Stimulated activated CD4-positive, alpha-beta T cell treated with anti-CD3 and anti-CD28 coated beads, Interleukin-15, amount 100 ng/mL, for 1 hour (primary cell): ENCODE measurements at regions not wholly inside any gene's neighbourhood (a gene's known extent, or its start where the extent isn't known, plus 50 kb on each side); places are given as distances from the start of the nearest gene placed in this dataset.
"Not testable (repeated sequence)": the region's sequence is repeated elsewhere in the genome, so short reads cannot be mapped to it uniquely, and the experiment has no call there.

Experiments used
- DNase-seq, 2 donors: peaks; one replicate each; pipeline ENCODE4 v3.0.0-alpha.2; 2020; ENCODE audit warnings: low read depth in 1 of 2, low spot score in 1 of 2

DNA sequence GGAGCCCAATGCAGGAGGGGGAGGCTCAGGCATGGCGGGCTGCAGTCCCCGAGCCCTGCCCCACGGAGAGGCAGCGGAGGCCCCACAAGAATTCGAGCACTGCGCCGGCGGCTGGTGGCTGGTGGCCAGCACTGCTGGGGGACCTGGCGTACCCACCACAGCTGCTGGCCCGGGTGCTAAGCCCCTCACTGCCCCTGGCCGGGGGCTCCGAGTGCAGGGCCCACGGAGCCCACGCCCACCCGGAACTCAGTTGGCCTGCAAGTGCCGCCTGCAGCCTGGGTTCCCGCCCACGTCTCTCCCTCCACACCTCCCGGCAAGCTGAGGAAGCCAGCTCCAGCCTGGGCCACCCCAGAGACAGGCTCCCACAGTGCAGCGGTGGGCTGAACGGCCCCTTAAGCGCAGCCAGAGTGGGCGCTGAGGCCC lies 780.3 kb downstream of the DTWD2 start:
- DNase-seq: no peak

GRCh38 chr5:118199801-118200200 lies 788.5 kb downstream of the DTWD2 start:
- no peak for DNase-seq

DNA sequence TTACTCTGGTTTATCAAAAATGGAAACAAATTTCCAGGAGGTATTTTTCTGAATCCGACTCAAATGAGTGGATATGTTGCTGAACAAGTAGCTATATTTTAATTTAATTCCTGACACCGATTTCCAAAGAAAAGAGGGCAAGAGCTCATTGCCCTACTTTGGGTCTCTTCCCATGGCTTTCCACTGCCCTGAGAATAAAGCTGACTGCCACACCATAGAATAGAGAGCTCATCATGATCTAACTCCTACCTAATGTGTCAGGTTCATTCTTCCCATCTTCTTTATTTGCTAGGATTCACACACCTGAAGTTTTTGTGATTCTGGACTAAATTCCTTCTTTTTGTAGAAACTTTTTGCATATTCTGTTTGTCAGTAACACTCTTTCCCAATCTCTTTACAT lies 792.1 kb downstream of the DTWD2 start:
- no peak for DNase-seq

DNA sequence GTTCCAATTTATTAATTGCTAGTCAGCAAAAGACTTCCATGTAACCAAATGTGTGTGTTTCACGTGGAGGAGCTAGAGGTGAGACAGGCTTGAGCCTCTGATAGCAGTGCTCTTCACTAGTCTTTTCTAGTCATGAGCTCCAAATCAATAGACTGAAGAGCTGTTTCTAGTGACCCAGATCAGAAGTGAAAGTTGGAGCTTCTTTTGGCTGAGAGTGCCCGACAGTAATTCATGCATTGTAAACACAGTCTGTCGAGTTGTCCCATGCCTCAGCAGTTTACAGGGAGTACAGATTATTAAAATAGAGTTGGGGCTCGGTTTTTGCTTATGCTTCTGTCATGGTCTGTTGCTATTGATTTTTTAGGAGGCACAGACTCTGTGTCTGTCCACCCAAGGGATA lies 793.1 kb downstream of the DTWD2 start:
- no peak for DNase-seq

GRCh38 chr5:118193194-118193905 lies 795.0 kb downstream of the DTWD2 start:
- DNase-seq: no peak

- DNase-seq: no peak
These were observed 803.3 kb downstream of the DTWD2 start for GRCh38 chr5:118185018-118185417.

- no peak for DNase-seq
These were observed 812.2 kb downstream of the DTWD2 start for GRCh38 chr5:118176146-118176545.

GRCh38 chr5:118174671-118175070 lies 813.7 kb downstream of the DTWD2 start:
- no peak for DNase-seq

GRCh38 chr5:118173340-118173739 lies 815.0 kb downstream of the DTWD2 start:
- DNase-seq: no peak

DNA sequence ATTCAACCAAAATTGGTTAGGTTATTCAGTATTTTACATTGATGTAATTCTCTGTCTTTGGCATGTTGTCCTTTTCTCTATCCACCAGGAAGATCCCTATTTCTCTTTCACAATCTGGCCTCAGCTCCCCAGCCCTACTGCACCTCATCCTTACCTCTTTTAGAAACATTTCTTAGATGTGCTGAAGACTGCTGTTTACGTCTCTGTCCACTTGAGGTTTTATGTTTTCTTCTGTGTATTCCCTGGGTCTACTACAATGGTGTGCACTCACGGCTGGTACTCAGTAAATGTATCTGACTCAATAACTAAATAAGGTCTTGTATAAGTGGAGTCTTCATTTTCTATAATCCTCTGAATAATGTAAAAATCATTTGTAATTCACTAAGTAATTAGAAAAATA lies 822.7 kb downstream of the DTWD2 start:
- DNase-seq: no peak

DNA sequence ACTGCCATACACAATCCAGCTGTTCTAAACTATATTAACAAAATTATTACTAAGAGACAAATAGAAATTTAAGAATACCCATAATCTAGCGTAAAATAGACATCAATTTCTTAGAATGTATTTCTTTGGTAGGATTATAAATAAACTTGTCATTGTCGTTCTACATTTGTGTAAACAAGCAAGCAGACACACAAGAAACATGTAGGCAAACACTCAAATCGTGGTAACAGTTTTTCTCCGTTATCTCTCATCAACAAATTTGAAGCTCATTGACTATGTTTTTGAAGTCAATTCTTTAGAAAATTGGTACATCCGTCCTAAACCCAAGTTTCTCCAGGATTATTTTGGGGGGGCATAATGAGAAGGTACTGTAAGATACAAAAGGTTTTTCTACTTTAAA lies 832.2 kb downstream of the DTWD2 start:
- DNase-seq: no peak

GRCh38 chr5:118146824-118147223 lies 841.5 kb downstream of the DTWD2 start:
- DNase-seq: no peak

DNA sequence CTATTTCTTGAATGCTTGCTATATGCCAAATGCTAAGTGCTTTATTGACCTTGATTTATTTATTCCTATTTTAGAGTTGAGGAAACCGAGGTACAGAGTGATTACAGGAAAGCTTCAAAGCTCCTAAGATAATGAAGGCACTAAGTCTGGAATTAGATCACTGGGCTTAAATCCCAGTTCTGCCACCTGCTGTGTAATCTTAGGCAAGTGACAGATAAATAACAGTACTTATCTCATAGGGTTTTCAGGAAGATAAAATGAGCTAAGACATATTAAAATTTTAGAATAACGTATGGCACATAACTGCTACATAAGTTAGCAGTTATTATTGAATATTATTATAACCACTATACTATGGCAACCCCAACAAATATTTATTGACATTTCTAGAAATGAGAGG lies 843.8 kb downstream of the DTWD2 start:
- no peak for DNase-seq

- no peak for DNase-seq
These were observed 849.0 kb downstream of the DTWD2 start for GRCh38 chr5:118139361-118139760.

- no peak for DNase-seq
These were observed 862.2 kb downstream of the DTWD2 start for GRCh38 chr5:118126159-118126558.

GRCh38 chr5:118125687-118126086 lies 862.7 kb downstream of the DTWD2 start:
- DNase-seq: no peak

- DNase-seq: no peak
These were observed 867.1 kb downstream of the DTWD2 start for GRCh38 chr5:118121258-118121657.

DNA sequence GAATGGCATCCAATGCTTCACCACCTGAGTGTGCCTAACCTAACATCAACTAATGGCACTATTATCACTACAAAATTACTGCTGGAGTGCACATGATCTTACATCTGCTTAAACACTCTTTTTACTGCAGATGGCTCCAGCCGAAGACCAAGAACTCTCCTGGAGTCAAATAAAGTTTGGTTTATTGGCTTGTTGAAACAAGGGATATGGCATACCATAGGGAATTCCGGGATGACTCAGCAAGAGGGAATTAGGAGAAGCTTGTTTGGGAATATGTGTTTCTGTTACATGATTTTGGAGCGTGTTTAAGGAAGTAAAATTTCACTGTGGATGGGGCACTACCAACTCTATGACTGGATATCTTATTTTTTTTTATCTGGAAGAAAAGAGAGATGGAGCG lies 872.6 kb downstream of the DTWD2 start:
- DNase-seq: no peak

- no peak for DNase-seq
These were observed 876.4 kb downstream of the DTWD2 start for GRCh38 chr5:118111956-118112355.

- not testable (repeated sequence) for DNase-seq
These were observed 881.1 kb downstream of the DTWD2 start for GRCh38 chr5:118107246-118107645.

DNA sequence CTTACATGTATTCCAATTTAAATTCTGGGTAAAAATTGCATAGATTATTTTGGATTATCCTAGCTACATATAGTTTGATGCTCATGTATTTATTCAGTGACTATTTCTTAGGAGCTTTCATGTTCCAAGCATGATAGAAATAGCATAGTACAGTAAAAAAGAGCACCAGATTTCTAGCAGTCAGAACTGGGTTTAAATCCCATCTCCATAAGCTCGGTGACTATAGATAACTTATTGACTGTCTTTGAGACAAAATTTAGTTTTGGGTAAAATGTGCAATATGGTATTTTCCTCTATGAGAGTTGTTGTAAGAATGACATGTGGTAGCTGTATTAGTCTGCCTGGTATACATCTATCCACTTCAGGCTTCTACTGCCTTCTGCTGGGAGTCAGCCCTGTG lies 889.6 kb downstream of the DTWD2 start:
- no peak for DNase-seq

DNA sequence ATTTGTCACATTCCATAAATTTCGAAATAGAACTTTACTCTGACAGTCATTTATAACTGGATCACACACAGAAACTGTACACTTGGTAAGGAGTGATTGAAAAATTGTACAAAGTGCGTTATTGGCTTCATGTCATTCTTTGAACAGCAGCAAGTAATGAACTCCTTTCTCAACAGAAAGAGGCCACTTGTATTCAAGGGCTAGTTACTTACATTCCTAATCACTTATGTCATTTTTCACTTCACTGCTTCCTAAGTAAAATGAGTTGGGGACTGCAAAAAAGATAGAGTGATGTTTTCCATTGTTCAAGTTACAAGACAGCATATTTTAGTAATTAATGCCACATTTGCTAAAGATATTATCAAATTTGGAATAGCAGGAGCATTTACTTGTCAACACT lies 893.2 kb downstream of the DTWD2 start:
- no peak for DNase-seq

GRCh38 chr5:118088448-118088847 lies 899.9 kb downstream of the DTWD2 start:
- no peak for DNase-seq
